ENCODE measurements at regions not wholly inside any gene's neighbourhood (a gene's known extent, or its start where the extent isn't known, plus 50 kb on each side); places are given as distances from the start of the nearest gene placed in this dataset.

DNA sequence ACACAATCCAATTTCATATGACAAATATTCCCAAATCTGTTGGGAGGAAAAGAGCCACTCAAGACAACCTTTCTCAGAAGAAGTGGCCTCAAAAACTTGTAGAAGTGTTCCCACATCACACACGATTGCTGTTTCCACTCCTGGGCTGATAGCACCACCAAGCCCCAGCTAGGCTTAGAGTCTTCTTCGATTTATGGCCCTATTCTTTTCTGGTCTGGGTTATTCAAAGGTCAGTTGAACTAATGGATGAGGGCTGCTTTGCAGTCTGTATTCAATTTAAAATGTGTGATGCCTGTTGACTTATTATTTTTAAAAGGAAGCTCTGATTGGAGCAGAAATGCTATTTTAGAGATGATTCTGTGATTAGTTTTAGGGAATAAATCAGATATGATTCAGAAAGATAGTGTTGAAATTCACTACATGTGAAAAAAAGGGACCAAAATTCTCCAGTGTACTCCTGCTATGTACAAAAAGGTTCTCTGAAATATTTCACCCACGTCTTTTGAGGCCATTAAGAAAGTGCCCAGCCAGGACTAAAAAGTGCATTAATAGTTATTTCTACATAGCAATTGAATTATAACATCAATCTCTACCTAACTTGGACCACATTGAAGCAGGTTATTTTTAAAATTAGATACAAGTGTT, 57.3 kb upstream of the SPON1 start:
- DNase-seq: no peak
- intact Hi-C loops (cut with DNase I): no loop called here

DNA sequence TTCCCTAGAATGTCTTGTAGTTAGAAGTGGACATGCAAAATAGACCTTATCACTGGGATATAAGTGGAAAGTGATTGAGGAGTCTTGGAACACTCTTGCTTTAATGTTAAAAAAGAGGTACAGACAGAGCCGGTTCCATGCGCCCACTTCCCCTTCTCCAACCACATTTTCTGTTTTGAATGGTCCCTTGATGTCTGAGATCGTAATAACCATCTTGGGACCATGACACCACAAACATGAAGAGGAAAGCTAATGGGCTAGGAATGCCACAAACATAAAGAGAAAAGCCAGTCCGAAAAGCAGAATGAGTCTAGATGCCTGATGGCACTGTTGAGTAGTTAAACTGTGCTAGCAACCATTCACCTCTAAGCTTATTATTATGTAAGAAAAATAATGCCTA, 54.8 kb upstream of the SPON1 start:
- no peak for DNase-seq
- intact Hi-C loops (cut with DNase I): no loop called here

DNA sequence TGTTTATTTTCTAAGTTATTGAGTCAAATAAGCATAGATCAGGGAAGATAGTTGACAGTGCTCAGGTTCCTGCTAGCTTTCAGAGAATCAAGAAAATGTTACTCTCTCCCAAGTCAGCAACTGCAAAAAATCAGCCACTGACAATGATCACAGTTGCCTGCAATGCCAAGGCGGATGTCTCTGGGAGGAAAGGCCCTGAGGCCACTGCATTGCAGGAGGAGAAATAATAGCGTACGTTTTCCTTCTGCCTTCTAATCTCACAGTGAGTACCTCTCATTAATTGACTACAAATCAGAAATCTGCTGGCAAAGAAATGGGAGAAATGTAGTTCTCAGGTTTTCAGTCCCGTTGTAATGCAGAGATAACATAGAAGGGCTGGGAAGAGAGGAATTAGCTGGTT, 54.0 kb upstream of the SPON1 start:
- no peak for DNase-seq
- intact Hi-C loops (cut with DNase I): no loop called here
